ENCODE measurements at regions not wholly inside any gene's neighbourhood (a gene's known extent, or its start where the extent isn't known, plus 50 kb on each side); places are given as distances from the start of the nearest gene placed in this dataset.
"Not testable (repeated sequence)": the region's sequence is repeated elsewhere in the genome, so short reads cannot be mapped to it uniquely, and the experiment has no call there.

GRCh38 chr10:2798336-2799022 lies 268.9 kb upstream of the PFKP start:
- DNase-seq: no peak

GRCh38 chr10:2791774-2792443 lies 275.4 kb upstream of the PFKP start:
- DNase-seq: no peak

- DNase-seq: no peak
Observed at GRCh38 chr10:2790396-2791188, 276.8 kb upstream of the PFKP start.

GRCh38 chr10:2786251-2786650 lies 281.1 kb upstream of the PFKP start:
- no peak for DNase-seq

GRCh38 chr10:2784766-2785165 lies 282.6 kb upstream of the PFKP start:
- DNase-seq: no peak

GRCh38 chr10:2782950-2783349 lies 284.4 kb upstream of the PFKP start:
- no peak for DNase-seq

- DNase-seq: no peak
Observed at GRCh38 chr10:2782265-2782664, 285.1 kb upstream of the PFKP start.

- no peak for DNase-seq
Observed at GRCh38 chr10:2777666-2778355, 289.5 kb upstream of the PFKP start.

GRCh38 chr10:2772816-2773631 lies 294.3 kb upstream of the PFKP start:
- no peak for DNase-seq

GRCh38 chr10:2772135-2772534 lies 295.2 kb upstream of the PFKP start:
- no peak for DNase-seq

- DNase-seq: not testable (repeated sequence)
Observed at GRCh38 chr10:2767293-2767692, 300.1 kb upstream of the PFKP start.

- no peak for DNase-seq
Observed at GRCh38 chr10:2761971-2762370, 305.4 kb upstream of the PFKP start.

- no peak for DNase-seq
Observed at GRCh38 chr10:2761311-2761710, 306.0 kb upstream of the PFKP start.

GRCh38 chr10:2760736-2761135 lies 306.6 kb upstream of the PFKP start:
- no peak for DNase-seq

GRCh38 chr10:2759233-2759632 lies 308.1 kb upstream of the PFKP start:
- DNase-seq: no peak

- DNase-seq: no peak
Observed at GRCh38 chr10:2754943-2755342, 312.4 kb upstream of the PFKP start.

GRCh38 chr10:2748287-2748686 lies 319.1 kb upstream of the PFKP start:
- DNase-seq: no peak

GRCh38 chr10:2746638-2747037 lies 320.7 kb upstream of the PFKP start:
- DNase-seq: no peak

GRCh38 chr10:2745666-2746065 lies 321.7 kb upstream of the PFKP start:
- no peak for DNase-seq

GRCh38 chr10:2744547-2745200 lies 322.7 kb upstream of the PFKP start:
- no peak for DNase-seq

GRCh38 chr10:2734603-2735002 lies 332.7 kb upstream of the PFKP start:
- DNase-seq: no peak

Measured in hypothalamus (tissue), 51 donors.